ENCODE measurements at regions not wholly inside any gene's neighbourhood (a gene's known extent, or its start where the extent isn't known, plus 50 kb on each side); places are given as distances from the start of the nearest gene placed in this dataset.

GRCh38 chr1:88609051-88609450 lies 75.0 kb upstream of the PKN2 start:
- DNase-seq (ENCODE audit: low read depth, low spot score) (no peak), ATAC-seq (no peak), FAIRE-seq (no peak)
- Histone ChIP-seq H3K4me2 (ENCODE audit: control insufficient read depth, insufficient read depth) (no peak overlapping the region), H3K36me3 (ENCODE audit: control insufficient read depth in 2 of 2, insufficient read depth in 2 of 2, low read length in 1 of 2) (no peaks in the 10 kb centered on the region), H3K27me3 (replicated peaks in 1 of 2; ENCODE audit: control insufficient read depth in 2 of 2, insufficient read depth in 2 of 2, low read length in 1 of 2) (no peaks in the 10 kb centered on the region; a peak in 1 of 4 replicates), H2AFZ (ENCODE audit: control insufficient read depth, low read depth, low read length) (no peak overlapping the region), H3K4me3 (no peak overlapping the region), H3K9ac (ENCODE audit: control insufficient read depth, insufficient read depth, low read length) (no peak overlapping the region), H3K27ac (ENCODE audit: control insufficient read depth, insufficient read depth) (no peak overlapping the region), H3K79me2 (ENCODE audit: control insufficient read depth, insufficient read depth, low read length) (no peaks in the 10 kb centered on the region), H4K20me1 (ENCODE audit: control insufficient read depth, insufficient read depth) (no peaks in the 10 kb centered on the region), H3K4me1 (ENCODE audit: control insufficient read depth, insufficient read depth, low read length) (no peaks in the 10 kb centered on the region), H3K9me3 (replicated peaks; ENCODE audit: control insufficient read depth, insufficient read depth, low read length) (no peaks in the 10 kb centered on the region)
- TF ChIP-seq REST (IDR thresholded peaks at IDR 0.05; ENCODE audit: low read depth, low read length) = peak; percentile 31; the same call in 1 of the 2 replicates
- no peak for TF ChIP-seq IRF3 (IDR thresholded peaks at IDR 0.05)
- no peak for TF ChIP-seq CEBPZ (IDR thresholded peaks at IDR 0.05; ENCODE audit: low read depth, low read length)
- no peak for TF ChIP-seq LARP7 (IDR thresholded peaks at IDR 0.05)
- ChIA-PET RAD21 (ENCODE audit: unreplicated experiment) (interaction anchor here (0.8 to 1.2 kb wide), 2 partner anchors 262 to 269 kb away, joined by 3 to 5 read pairs; no protein-coding TSS in a partner anchor), CTCF (interaction anchor here (0.7 to 2.0 kb wide), 3 partner anchors 57 to 268 kb away, joined by 3 to 6 read pairs (median 4); no protein-coding TSS in a partner anchor), SMC1A (ENCODE audit: uncharacterized antibody, unreplicated experiment) (interaction anchor here (1.4 kb wide), 1 partner anchor 269 kb away, joined by 6 read pairs; no protein-coding TSS in a partner anchor), POLR2A (no interaction called here)
- intact Hi-C loops (cut with micrococcal nuclease; ENCODE audit: unreplicated experiment) = no loop called here
- BruUV-seq (replicated peaks) = no TSS peak
- in situ Hi-C loops (cut with MboI) = no loop called here

Measured in GM12878 (cell line).